COR-L47 (cell line): ENCODE measurements at regions not wholly inside any gene's neighbourhood (a gene's known extent, or its start where the extent isn't known, plus 50 kb on each side); places are given as distances from the start of the nearest gene placed in this dataset.
"Not testable (repeated sequence)": the region's sequence is repeated elsewhere in the genome, so short reads cannot be mapped to it uniquely, and the experiment has no call there.

Experiments used
- DNase-seq: peaks from one replicate; lab custom pipeline; 2025; lab: John Stamatoyannopoulos, UW

- DNase-seq = no peak
These were observed 259.2 kb downstream of the C3orf38 start for GRCh38 chr3:88408935-88409334.

DNA sequence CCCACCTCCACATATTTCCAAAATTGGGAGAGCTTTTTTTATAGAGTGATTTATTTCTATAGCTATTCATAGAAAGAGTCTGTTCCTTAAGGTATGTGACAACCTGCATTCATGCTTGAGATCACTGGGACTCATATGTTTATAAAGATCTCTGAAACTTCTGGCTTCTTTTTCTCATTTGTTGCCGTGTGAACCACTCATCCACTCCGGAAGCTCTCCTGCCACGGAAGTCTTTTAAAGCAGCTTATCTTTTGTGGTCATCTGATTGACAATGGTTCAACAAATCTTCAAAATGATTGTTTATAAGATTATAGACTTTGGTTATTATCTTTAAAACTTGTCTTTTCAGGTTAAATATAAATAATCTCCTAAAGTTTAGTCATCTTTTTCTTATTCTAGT lies 260.5 kb downstream of the C3orf38 start:
- DNase-seq = no peak

DNA sequence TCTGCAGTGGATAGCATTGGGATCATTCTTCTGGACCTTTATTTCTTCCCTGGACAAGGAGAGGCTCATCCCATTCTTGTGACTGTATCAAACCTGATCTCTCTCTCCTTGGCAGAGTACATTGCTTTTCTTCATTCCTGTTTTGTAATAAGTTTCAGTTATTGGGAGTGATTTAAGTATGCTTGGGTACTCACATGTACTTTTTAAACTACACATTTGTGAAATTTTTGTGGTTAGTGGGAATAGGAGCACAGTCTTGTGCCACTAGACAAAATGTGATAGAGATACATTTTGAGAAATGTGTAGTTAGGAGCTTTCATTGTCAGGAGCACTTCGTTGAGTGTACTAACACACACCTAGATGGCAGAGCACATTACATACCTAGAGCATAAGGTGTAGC lies 262.6 kb downstream of the C3orf38 start:
- DNase-seq = no peak

- no peak for DNase-seq
These were observed 266.7 kb downstream of the C3orf38 start for GRCh38 chr3:88416436-88416835.

DNA sequence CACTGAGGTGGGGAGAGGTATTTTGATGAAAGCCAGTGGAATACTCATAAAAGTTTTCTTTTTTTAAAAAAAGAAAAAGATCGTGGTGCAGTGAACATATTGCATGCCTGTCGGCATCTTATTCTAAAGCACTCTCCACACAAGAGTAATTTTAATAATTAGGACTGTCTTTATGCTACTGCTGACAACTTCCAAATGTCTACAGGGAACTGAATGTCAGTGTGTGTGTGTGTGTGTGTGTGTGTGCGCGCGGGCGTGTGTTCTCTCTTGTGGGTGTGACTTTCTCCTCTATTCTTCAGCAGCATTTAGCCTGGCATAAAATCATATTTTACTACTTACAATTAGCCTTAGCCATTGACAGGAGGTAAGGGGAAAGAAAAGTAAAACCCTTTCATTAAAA lies 268.5 kb downstream of the C3orf38 start:
- DNase-seq = no peak

- DNase-seq = peak; percentile 17
These were observed 283.8 kb downstream of the C3orf38 start for GRCh38 chr3:88433568-88433967.

DNA sequence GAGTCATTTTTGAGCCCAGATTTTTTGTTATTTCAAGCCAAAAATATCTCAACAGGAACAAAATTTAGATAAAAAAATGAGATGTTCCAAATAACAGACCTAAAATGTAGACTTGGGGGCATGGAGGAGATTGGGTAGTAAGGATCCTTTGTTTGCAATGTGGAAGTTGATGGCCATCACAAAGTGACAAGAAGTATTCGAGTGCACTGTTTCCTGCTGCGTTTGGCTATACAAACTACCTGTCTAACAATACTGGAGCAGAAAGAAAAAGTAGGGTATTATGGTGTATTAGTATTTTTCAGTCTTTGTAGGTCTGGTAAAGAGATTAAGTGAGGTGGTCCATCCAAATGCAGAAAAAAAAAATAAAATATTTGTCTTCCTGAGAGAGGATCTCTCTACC lies 284.2 kb downstream of the C3orf38 start:
- no peak for DNase-seq

GRCh38 chr3:88440701-88441100 lies 290.9 kb downstream of the C3orf38 start:
- DNase-seq = no peak

- no peak for DNase-seq
These were observed 293.3 kb downstream of the C3orf38 start for GRCh38 chr3:88443066-88443465.

GRCh38 chr3:88444251-88444650 lies 294.5 kb downstream of the C3orf38 start:
- no peak for DNase-seq

GRCh38 chr3:88452228-88452627 lies 302.5 kb downstream of the C3orf38 start:
- no peak for DNase-seq

GRCh38 chr3:88460369-88460768 lies 310.6 kb downstream of the C3orf38 start:
- DNase-seq = no peak

DNA sequence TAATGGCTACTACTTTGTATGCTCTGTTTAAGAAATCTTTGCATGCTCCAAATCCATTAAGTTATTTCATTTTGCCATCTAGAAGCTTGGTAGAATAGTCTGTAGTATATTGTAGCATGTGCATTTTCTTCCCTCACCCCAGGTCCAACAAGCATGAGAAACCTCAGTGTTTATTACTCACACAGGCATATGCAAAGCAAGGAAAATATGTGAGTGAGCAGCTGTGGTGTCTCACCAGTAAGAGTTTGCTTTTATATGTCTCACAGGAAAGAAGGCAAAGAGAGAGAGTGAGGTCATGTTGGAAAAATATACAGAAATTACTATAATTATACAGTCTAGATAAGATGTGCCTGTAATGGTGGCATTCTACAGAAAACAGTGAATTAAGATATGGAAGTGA lies 312.5 kb downstream of the C3orf38 start:
- DNase-seq = no peak

- DNase-seq = no peak
These were observed 317.4 kb downstream of the C3orf38 start for GRCh38 chr3:88467191-88467590.

DNA sequence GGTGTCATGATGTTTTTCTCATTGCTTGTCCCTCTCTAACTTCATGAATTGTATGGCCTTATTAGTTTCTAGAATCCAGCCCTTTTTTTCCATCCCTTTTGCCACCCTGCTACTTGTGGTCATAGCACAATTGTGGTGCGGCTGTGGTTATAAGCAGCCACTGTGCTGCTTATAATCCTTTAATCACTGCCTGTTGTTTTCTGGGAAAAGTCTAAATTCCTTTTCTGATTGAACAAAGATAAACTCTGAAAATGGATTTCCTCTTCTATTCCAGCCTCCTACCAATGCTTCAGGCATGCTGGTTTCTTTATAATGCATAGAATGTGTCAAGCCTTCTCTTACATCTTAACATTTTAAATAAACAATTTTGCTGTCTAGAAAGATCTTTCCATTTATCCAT lies 319.5 kb downstream of the C3orf38 start:
- no peak for DNase-seq

- no peak for DNase-seq
These were observed 328.7 kb downstream of the C3orf38 start for GRCh38 chr3:88478460-88478859.

DNA sequence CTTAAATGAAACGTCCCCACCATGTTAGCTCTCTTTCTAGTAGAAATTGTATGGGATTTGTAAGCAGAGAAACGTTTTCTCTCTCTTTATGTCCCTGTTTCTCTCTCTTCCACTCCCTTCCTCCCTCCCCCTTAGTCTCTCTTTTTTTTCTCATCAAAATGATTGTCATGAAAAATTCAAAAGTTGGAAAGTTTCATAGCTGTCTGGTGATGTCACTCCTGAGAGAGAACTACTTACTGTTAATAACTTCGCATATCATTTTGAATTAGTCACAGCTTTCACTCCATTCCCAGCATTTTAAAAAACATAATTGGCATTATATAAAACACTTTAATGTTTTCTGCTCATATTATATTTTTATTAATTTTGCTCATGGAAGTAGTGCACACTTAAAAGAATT lies 331.1 kb downstream of the C3orf38 start:
- DNase-seq = no peak

- no peak for DNase-seq
These were observed 335.2 kb downstream of the C3orf38 start for GRCh38 chr3:88485001-88485400.

DNA sequence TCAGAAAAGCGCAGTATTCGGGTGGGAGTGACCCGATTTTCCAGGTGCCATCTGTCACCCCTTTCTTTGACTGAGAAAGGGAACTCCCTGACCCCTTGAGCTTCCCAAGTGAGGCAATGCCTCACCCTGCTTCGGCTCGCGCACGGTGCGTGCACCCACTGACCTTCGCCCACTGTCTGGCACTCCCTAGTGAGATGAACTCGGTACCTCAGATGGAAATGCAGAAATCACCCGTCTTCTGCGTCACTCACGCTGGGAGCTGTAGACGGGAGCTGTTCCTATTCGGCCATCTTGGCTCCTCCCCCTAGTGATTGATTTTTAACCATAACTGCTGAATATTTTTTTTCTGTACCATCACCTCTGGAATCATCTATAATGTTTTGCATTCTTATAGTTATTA lies 359.1 kb downstream of the C3orf38 start:
- DNase-seq = not testable (repeated sequence)

GRCh38 chr3:88509582-88509981 lies 359.8 kb downstream of the C3orf38 start:
- DNase-seq = no peak

DNA sequence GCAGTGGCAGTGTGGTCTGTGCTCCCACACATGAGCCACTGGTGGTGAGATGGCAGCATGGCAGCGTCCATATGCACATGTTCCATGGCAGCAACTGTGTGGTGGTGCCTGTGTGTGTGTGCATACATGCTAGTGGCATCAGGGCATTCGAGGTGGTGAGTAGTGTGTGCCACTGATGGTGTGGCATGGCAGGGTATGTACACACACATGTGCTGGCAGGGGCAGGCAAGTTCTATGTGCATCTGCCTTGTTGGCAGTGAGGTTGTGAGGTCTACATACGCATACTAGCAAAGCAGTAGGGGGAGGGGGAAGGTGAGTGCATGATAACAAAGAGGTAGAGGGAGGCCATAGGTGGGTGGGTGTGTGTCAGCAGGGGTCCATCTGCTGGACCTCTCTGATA lies 378.7 kb downstream of the C3orf38 start:
- no peak for DNase-seq

GRCh38 chr3:88534534-88534933 lies 384.8 kb downstream of the C3orf38 start:
- no peak for DNase-seq

- DNase-seq = no peak
These were observed 385.8 kb downstream of the C3orf38 start for GRCh38 chr3:88535563-88535962.

- DNase-seq = no peak
These were observed 393.2 kb downstream of the C3orf38 start for GRCh38 chr3:88542916-88543315.

DNA sequence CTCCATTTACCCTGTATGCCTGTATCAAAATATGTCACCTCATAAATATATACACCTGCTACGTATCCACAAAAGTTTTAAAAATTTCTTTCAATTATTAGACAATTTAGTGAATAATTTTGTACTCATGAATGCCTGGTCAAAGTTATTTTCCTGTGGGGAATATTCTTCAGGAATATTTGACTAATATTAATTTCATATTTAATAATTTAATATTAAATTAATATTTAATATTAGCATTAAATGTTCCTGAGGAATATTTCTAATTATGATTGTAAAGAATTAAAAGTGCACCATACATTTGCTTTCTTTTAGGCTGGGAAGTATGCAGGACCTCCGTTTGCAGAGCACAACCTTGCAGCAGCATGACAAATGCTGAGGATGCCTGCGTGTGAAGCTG lies 422.7 kb downstream of the C3orf38 start:
- DNase-seq = no peak
